ENCODE measurements at regions not wholly inside any gene's neighbourhood (a gene's known extent, or its start where the extent isn't known, plus 50 kb on each side); places are given as distances from the start of the nearest gene placed in this dataset.

GRCh38 chr3:111314898-111315297, 227.1 kb upstream of the CD96 start:
- TF ChIP-seq CHD2 (IDR thresholded peaks at IDR 0.05; ENCODE audit: low read length, partially characterized antibody) (no peak), CTCF (IDR thresholded peaks at IDR 0.05) (no peak), YY1 (IDR thresholded peaks at IDR 0.05; ENCODE audit: low read depth) (no peak), RAD21 (IDR thresholded peaks at IDR 0.05; ENCODE audit: low read length) (no peak), TAF1 (IDR thresholded peaks at IDR 0.05; ENCODE audit: borderline replicate concordance, low read depth, low read length) (no peak), RFX5 (IDR thresholded peaks at IDR 0.05; ENCODE audit: low read length) (no peak), POLR2AphosphoS5 (IDR thresholded peaks at IDR 0.05; ENCODE audit: low read depth, low read length) (no peak), SIN3A (IDR thresholded peaks at IDR 0.05; ENCODE audit: borderline replicate concordance, low read depth, low read length) (no peak), RXRA (IDR thresholded peaks at IDR 0.05; ENCODE audit: borderline replicate concordance, low read depth) (no peak)
